Stimulated activated CD4-positive, alpha-beta T cell treated with anti-CD3 and anti-CD28 coated beads, Interleukin-1b, Interleukin-23, amount 100 ng/mL, for 24 hours (primary cell): ENCODE measurements at regions not wholly inside any gene's neighbourhood (a gene's known extent, or its start where the extent isn't known, plus 50 kb on each side); places are given as distances from the start of the nearest gene placed in this dataset.

Source experiments
- DNase-seq, 4 experiments: peaks; one replicate each; pipeline ENCODE4 v3.0.0-alpha.2; 2020; ENCODE audit warnings: low read depth in 4 of 4, low spot score in 1 of 4

DNA sequence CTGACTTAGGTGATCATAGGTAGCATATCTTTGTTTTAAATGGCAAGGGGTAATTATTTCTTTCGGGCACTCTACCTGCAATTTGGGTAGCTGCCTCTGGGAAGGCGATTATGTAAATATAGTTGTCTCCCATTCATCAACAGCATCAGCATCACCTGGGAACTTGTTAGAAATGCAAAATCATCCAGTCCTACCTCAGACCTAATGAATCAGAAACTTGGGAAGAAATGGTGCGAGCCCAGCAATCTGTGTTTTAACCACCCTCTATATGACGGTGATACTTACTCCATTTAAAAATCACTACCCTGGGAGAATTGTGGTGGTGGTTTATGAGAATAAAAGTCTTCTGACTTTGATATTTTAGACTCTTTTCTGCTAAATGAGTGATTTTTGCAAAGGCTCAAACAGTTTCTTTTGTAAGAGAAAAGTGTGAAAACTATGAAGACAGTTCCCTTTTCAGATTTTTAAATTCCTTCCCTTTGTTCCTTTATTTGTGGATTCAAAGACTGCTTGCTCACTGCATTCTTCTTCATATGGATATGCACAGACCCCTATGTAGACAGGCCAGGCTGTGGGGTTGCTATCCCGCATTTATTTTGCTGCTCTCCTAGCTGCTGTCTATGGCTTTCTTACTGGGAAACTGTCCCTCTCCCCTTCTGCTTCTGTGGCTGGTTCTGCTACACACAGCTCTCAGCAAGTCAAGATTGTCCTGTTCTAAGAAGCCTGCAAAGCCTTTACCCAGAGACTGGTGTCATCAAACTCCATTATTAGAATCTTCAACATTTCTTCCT is 365.3 kb downstream of the RNF144B start:
- DNase-seq = no peak

DNA sequence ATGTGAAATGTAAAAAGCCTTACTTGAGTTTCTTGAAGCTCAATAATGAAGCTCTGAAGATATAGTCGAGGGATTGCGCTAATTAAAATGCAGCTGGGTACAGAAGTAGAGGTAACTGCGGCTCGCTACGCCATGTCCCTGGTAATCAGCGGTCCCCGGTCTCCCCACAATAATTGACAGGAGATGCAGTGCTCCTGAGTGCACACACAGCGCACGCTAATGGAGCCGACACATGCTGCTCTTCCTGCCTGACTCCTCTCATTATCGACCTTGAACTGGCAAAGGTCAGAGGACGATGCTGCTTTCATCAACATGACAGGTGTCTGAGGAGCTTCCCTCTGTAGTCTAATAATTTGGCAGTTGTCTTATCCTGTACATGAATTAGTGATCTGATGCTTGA is 365.9 kb downstream of the RNF144B start:
- DNase-seq = no peak

- no peak for DNase-seq
These were observed 375.9 kb downstream of the RNF144B start for GRCh38 chr6:18763086-18763485.

DNA sequence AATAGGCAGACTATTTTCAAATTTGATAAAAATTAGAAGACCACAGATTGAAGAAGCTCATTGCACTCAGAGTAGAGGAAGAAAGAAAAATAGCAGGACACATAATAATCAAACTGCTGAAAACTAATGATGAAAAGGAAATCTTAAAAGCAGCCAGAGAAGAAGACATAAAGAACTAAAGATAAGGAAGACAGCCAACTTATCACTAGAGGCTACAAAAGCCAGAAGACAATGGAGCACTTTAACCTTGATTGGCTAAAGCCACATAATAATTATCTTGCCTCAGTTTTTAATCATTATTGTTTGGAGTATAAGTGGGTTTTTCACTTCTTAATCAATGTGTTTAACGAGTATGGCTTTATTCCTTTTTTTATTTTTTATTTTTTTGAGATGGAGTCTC is 397.6 kb downstream of the RNF144B start:
- no peak for DNase-seq

GRCh38 chr6:18785810-18786490 is 398.8 kb downstream of the RNF144B start:
- DNase-seq = no peak

DNA sequence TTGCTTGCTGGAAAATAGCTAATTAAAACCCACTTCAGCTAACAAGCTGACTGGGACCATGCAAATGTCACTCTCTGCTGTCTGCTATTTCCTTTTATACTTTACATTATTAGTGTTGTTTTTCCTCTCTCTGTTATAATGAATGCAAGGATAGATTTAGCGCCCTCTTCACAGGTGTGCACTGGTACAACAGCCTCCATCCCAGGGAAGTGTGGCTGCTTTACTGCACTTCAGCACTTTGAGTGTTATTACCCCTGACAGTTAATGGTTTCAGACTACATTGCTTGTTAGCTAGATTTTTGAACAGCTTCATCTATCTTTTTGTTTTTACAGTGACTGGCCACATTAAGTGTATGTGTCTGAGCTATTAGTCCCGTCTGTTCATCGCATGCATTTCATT is 405.7 kb downstream of the RNF144B start:
- no peak for DNase-seq

- DNase-seq = no peak
These were observed 408.6 kb downstream of the RNF144B start for GRCh38 chr6:18795726-18796125.

DNA sequence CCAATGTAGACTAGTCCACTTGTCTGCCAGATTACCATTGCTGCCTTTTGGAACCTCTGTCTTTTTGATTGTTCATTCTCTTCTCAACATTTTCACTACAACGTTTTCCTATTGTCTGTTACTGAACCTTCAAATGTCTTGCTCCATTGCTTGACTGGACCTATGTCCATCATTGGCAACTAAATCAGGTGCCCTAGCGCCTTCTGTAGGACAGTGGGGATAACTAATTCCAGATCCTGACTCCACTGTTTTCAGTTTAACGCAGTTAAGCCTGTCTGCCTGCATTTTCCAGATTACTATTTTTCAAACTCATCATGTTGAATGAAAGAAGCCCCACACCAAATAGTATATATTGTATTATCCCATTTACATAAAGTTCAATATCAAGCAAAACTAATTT is 433.6 kb downstream of the RNF144B start:
- DNase-seq = no peak

DNA sequence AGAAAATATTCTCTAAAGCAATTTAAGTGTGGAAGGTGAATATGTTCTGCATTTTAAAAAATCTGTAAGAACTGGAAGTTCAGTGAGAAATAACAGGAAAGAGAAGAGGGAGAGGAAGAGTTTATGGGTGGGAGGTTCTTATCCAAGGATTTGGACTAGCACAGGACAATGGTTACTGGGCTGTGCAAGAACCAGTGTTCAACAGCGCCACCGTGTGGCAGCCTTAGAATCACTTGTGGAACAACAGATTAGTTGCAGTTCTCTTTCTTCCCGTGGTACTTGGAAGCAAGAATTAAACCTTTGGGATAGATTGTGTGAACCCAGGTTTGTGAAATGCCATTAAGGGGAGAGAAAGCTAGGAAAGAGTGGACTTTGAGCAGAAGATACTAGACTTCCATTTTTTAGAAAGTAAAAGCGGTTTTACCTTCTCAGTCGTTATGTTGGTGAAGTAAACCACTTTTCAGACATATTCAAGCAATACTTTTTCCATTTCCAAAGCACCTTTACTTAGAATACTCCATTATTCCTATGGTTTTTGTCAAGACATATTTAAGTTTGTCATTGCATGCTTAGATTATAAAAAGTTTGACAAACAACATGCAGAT is 436.7 kb downstream of the RNF144B start:
- DNase-seq = peak in 2 of 4 experiments; percentile 4 to 17

GRCh38 chr6:18829272-18829870 is 442.2 kb downstream of the RNF144B start:
- no peak for DNase-seq

DNA sequence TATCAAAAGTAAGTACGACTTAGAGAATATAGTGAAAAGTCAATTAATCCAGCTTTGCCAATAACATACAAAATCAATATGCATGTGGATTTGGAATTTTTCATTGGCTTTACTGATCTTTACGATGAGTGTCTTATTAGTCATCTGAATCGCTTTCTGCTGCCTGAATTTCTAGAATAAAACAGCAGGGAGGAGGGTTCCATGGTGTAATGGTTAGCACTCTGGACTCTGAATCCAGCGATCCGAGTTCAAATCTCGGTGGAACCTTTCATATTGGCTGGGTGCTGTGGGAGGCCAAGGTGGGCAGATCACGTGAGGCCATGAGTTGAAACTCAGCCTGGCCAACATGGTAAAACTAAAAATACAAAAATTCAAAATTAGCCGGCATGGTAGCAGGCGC is 448.8 kb downstream of the RNF144B start:
- no peak for DNase-seq

GRCh38 chr6:18837013-18837412 is 449.9 kb downstream of the RNF144B start:
- no peak for DNase-seq

GRCh38 chr6:18842534-18842933 is 455.4 kb downstream of the RNF144B start:
- no peak for DNase-seq

GRCh38 chr6:18845896-18846295 is 458.7 kb downstream of the RNF144B start:
- DNase-seq = no peak

GRCh38 chr6:18846327-18846726 is 459.2 kb downstream of the RNF144B start:
- no peak for DNase-seq

GRCh38 chr6:18861204-18861603 is 474.1 kb downstream of the RNF144B start:
- DNase-seq = no peak

DNA sequence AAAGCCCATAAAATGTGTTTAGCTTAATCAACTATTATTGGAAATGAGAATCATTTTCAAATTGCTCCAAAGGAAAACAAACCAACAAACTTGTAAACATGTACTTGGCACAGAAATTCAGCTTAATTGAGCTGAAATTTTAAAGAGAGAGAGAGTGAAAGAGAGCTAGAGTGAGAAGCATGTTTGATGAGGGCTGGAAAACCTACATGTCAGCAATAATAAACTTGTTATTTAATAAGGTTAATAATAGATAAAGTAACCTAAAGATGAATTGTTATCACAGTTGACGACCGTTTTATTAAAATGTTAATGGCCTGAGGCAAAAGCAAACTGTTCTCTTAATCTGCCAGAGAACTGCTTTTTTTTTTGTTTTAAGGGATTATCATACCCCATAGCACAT is 496.1 kb downstream of the RNF144B start:
- no peak for DNase-seq

DNA sequence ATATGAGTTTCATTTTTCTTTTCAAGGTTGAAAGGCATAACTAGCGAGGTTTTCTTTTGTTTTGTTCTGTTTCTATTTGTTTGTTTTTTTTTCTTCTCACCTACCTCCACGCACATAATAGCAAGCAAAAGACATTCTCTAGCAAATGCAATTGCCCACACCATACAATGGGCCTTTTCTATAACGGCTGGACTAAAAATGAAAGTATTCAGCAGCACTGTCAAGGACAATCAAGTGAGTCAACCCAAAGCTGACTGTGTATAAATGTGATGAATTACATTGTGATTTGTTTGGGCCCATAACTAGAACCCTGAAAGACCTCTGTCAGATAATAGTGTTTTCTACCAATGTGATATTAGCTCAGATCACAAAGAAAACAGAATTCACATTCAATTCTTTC is 496.7 kb downstream of the RNF144B start:
- DNase-seq = no peak

DNA sequence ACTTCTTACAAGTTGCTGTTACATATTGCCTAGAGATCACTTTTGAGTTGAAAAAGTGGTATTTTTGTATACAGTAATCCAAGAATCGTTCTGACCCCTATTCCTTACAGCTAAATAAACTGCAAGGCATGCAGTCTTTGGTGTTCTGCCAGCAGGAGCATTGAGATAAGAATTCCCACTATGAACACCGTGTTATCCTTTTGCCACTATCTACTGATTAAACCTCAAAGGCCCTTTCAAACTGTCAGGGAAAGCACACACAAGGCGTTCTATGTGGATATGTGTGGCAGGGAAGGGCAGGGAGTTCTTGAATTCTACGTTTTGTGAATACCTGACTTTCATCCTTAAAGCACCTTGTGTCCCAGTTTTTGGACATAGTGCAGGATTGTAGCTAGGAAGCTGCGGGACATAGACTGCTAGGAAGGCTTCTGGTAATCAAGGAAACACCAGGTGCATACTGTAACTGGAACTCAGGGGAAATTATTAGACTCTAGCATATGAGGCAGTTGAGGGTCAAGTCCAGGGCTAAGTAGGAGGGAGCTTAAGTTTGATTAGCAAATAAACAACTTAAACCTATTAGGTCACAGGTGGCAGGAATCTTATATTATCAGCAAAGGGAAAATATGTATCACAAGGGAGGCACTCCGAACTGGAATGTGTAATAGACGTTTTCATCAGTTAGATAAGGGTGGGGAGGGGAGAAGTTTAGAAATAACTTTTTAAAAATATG is 506.6 kb downstream of the RNF144B start:
- DNase-seq = no peak

DNA sequence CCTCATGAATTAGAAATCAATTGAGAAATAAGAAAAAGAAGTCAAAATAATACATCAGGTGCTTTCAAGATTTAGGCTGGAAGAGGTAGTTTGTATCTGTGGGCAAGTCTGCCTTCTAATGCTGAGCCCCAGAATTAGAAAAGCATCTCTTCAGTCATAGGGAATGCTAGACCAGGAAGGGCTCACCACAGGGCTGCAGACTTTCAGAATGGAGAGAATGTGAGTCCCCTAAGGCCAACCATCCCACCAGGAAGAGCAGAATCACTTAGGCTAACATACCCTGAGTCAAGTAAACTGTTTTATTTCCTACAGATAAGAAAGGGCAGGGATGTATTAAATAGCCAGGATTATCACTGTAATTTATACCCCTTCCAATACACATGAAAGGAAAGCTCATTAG is 510.2 kb downstream of the RNF144B start:
- no peak for DNase-seq

DNA sequence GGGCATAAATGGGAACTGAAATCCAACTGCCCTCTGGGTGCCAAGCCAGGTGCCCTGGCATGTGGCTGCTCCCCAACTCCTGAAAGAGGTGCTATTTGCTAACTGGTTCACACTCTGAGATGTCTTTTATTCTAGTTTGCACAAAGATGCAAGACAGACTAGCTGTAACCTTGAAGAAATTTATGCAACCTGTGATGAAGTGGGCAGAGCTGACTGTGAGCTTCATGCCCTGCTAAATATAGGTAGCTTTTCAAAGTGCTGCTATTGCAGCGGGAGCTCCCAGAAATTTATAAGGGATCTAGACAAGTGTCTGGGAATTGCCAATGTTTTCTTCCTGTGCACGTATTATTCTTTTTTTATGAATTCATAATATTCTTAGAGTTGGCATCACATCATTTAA is 517.5 kb downstream of the RNF144B start:
- DNase-seq = no peak
